ENCODE measurements at regions not wholly inside any gene's neighbourhood (a gene's known extent, or its start where the extent isn't known, plus 50 kb on each side); places are given as distances from the start of the nearest gene placed in this dataset.

- in situ Hi-C loops (cut with MboI; ENCODE audit: low pct_unique_long_range_greater_than_20kb, low sequenced_read_pairs, unreplicated experiment), result no loop called here
- TF ChIP-seq, protein P1, sequence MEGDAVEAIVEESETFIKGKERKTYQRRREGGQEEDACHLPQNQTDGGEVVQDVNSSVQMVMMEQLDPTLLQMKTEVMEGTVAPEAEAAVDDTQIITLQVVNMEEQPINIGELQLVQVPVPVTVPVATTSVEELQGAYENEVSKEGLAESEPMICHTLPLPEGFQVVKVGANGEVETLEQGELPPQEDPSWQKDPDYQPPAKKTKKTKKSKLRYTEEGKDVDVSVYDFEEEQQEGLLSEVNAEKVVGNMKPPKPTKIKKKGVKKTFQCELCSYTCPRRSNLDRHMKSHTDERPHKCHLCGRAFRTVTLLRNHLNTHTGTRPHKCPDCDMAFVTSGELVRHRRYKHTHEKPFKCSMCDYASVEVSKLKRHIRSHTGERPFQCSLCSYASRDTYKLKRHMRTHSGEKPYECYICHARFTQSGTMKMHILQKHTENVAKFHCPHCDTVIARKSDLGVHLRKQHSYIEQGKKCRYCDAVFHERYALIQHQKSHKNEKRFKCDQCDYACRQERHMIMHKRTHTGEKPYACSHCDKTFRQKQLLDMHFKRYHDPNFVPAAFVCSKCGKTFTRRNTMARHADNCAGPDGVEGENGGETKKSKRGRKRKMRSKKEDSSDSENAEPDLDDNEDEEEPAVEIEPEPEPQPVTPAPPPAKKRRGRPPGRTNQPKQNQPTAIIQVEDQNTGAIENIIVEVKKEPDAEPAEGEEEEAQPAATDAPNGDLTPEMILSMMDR (IDR thresholded peaks at IDR 0.05; ENCODE audit: extremely low read depth, insufficient read depth, missing control alignments), result no peak
- no peak for DNase-seq (ENCODE audit: low spot score)
Measured at GRCh38 chr17:77299256-77300015, 158.7 kb downstream of the SEC14L1 start.

GRCh38 chr17:77300016-77300686, 159.4 kb downstream of the SEC14L1 start:
- in situ Hi-C loops (cut with MboI; ENCODE audit: low pct_unique_long_range_greater_than_20kb, low sequenced_read_pairs, unreplicated experiment), result no loop called here
- DNase-seq (ENCODE audit: low spot score), result no peak
- TF ChIP-seq, protein P1 (IDR thresholded peaks at IDR 0.05; ENCODE audit: extremely low read depth, insufficient read depth, missing control alignments), result no peak

DNA sequence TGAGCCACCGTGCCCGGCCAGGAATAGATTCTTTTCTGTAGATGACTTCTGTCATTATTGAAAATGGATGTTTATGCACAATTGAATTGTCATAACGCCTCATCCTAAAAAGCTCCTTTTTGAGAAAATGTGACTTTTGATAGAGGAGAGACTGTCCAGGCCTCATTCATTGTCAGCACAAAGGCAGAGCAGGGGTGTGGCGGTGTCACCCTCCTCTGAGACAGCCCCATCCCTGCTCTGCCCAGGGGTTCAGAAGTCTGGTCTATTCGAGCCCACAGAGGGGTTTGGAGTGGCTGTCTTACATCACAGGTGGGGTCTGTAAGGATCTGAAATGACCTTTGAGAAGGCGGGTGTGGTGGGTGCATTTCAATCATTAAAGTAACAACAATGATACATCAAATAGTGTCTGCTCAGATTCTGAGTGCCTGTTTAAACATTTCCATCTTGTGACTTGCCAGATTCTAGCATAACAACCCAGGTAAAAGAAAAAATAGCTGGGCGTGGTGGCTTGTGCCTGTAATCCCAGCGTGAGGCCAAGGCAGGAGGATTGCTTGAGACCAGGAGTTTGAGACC, 161.0 kb downstream of the SEC14L1 start:
- TF ChIP-seq, protein P1 (IDR thresholded peaks at IDR 0.05; ENCODE audit: extremely low read depth, insufficient read depth, missing control alignments), result no peak
- in situ Hi-C loops (cut with MboI; ENCODE audit: low pct_unique_long_range_greater_than_20kb, low sequenced_read_pairs, unreplicated experiment), result no loop called here
- no peak for DNase-seq (ENCODE audit: low spot score)

GRCh38 chr17:77302682-77303081, 161.9 kb downstream of the SEC14L1 start:
- in situ Hi-C loops (cut with MboI; ENCODE audit: low pct_unique_long_range_greater_than_20kb, low sequenced_read_pairs, unreplicated experiment), result no loop called here
- TF ChIP-seq, protein P1 (IDR thresholded peaks at IDR 0.05; ENCODE audit: extremely low read depth, insufficient read depth, missing control alignments), result no peak
- DNase-seq (ENCODE audit: low spot score), result no peak

DNA sequence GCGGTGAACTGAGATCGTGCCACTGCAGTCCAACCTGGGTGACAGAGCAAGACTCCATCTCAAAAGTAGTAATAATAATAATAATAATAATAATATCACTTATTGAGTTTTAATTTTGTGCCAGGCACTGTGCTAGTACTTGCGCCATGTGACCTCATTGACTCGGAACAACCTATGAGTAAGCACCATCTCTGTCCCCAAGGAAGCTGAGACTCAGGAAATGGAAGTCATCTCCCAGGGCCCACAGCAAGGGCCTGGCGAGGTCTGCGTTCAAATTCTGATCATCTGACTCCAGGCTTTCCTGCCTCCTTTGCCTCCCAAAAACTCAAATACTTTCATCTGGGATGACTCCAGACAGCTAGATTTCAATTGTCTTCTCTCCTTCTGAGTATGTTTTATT, 162.9 kb downstream of the SEC14L1 start:
- DNase-seq (ENCODE audit: low spot score), result no peak
- in situ Hi-C loops (cut with MboI; ENCODE audit: low pct_unique_long_range_greater_than_20kb, low sequenced_read_pairs, unreplicated experiment), result no loop called here
- TF ChIP-seq, protein P1 (IDR thresholded peaks at IDR 0.05; ENCODE audit: extremely low read depth, insufficient read depth, missing control alignments), result no peak

DNA sequence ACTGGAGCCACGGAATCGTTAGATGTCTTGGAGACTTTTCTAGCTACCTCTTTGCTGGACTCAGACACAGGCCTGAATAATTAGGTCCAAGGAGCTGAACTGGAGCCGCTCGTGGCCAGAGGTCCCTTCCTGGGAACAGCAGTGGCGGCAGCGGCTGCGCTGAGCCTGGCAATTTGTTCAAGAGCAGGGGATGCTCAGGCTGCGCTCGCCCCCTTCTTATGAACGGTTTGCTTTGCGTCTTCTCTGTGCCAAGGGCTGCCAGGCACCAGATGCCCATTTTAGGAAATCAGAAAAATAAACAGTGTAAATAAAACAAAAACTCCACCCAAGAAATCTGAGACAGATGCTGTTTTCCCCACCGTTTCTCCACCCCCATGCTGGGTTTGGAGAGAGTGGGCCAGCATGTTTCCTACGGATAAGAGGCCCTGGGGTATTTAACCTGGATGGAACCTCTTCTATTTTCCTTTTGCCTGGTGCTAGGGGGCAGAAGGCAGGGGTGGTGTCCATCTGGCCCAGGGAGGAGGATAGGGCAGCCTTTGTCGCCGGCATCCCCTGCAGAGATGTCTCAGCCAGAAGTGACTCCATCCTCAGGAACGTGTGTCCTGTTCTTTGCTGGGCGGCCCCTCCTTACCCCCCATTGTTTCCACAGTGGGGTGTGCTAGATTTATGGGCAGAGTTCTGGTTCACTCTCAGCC, 163.4 kb downstream of the SEC14L1 start:
- in situ Hi-C loops (cut with MboI; ENCODE audit: low pct_unique_long_range_greater_than_20kb, low sequenced_read_pairs, unreplicated experiment), result no loop called here
- TF ChIP-seq, protein P1 (IDR thresholded peaks at IDR 0.05; ENCODE audit: extremely low read depth, insufficient read depth, missing control alignments), result no peak
- DNase-seq (ENCODE audit: low spot score), result no peak

Data from GM13977 (cell line).